GM12878 (cell line): ENCODE measurements at regions not wholly inside any gene's neighbourhood (a gene's known extent, or its start where the extent isn't known, plus 50 kb on each side); places are given as distances from the start of the nearest gene placed in this dataset.

Experiments used
- ATAC-seq: fragments of 200-7000 bp; cut with Tn5 transposase; 3 replicates; pipeline ENCODE4 v1.9.1; 2020; ENCODE audit warnings: mild to moderate bottlenecking, moderate library complexity
- BruUV-seq: library from RNA; stranded (reverse); fragments of 400-500 nt; replicated peaks from 2 replicates; lab custom pipeline; 2021; lab: Mats Ljungman, UMichigan
- CTCF ChIA-PET: fragments of 300-600 bp; sonication (Branson Sonifier 250); formaldehyde crosslinking; extraction: SDS; loops from one replicate; lab custom pipeline; 2021; ENCODE audit warnings: inconsistent platforms; lab: Yijun Ruan, JAX
- POLR2A ChIA-PET: fragments of 350-600 bp; formaldehyde crosslinking; extraction: SDS; loops from one replicate; lab custom pipeline; 2021; ENCODE audit warnings: inconsistent platforms; lab: Charles Lee
- RAD21 ChIA-PET: fragments of 300-600 bp; sonication (Branson Sonifier 250); formaldehyde crosslinking; loops from one replicate; lab custom pipeline; 2023; ENCODE audit warnings: antibody characterized with exemption; ENCODE audit not compliant: unreplicated experiment; lab: Charles Lee
- SMC1A ChIA-PET: fragments of 300-600 bp; sonication (Branson Sonifier 250); formaldehyde crosslinking; loops from one replicate; lab custom pipeline; 2023; ENCODE audit not compliant: unreplicated experiment, uncharacterized antibody; lab: Charles Lee
- DNase-seq: peaks from one replicate; pipeline ENCODE4 v3.0.0-alpha.2; 2011; ENCODE audit warnings: low read depth, low spot score
- FAIRE-seq: peaks from 3 replicates; lab custom pipeline; 2011; peaks lifted over from hg19 to GRCh38; lab: Jason Lieb, UNC
- H2AFZ ChIP-seq: 2 replicates; pipeline ENCODE4 v1.6.0; 2011; ENCODE audit warnings: low read depth, low read length, control low read depth; ENCODE audit not compliant: control insufficient read depth
- H3K27ac ChIP-seq: 2 replicates; pipeline ENCODE4 v1.5.1; 2011; ENCODE audit warnings: control low read depth; ENCODE audit not compliant: control insufficient read depth, insufficient read depth
- H3K27me3 ChIP-seq, 2 experiments: replicated peaks in 1 of 2; 2 replicates each; pipeline versions ENCODE4 v1.6.0 to v1.6.1; 2011; ENCODE audit warnings: low read length in 1 of 2; ENCODE audit not compliant: control insufficient read depth in 2 of 2, insufficient read depth in 2 of 2
- H3K36me3 ChIP-seq, 2 experiments: 2 replicates each; pipeline ENCODE4 v1.5.1; 2011; ENCODE audit warnings: low read length in 1 of 2; ENCODE audit not compliant: control insufficient read depth in 2 of 2, insufficient read depth in 2 of 2
- H3K4me1 ChIP-seq: 2 replicates; pipeline ENCODE4 v1.6.1; 2011; ENCODE audit warnings: mild to moderate bottlenecking, low read length, moderate library complexity, mixed read lengths; ENCODE audit not compliant: control insufficient read depth, insufficient read depth
- H3K4me2 ChIP-seq: 2 replicates; pipeline ENCODE4 v1.6.0; 2011; ENCODE audit warnings: control low read depth; ENCODE audit not compliant: control insufficient read depth, insufficient read depth
- H3K4me3 ChIP-seq: fragments of 200-600 bp; sonication (generic); 2 replicates; pipeline ENCODE4 v1.5.1; 2016
- H3K79me2 ChIP-seq: 2 replicates; pipeline ENCODE4 v1.6.0; 2011; ENCODE audit warnings: low read length; ENCODE audit not compliant: control insufficient read depth, insufficient read depth
- H3K9ac ChIP-seq: 2 replicates; pipeline ENCODE4 v1.8.0; 2011; ENCODE audit warnings: low read length, control low read depth, mixed read lengths; ENCODE audit not compliant: control insufficient read depth, insufficient read depth
- H3K9me3 ChIP-seq: replicated peaks from 3 replicates; pipeline ENCODE4 v1.5.1; 2011; ENCODE audit warnings: mild to moderate bottlenecking, low read length; ENCODE audit not compliant: control insufficient read depth, insufficient read depth
- H4K20me1 ChIP-seq: 2 replicates; pipeline ENCODE4 v1.6.0; 2011; ENCODE audit not compliant: control insufficient read depth, insufficient read depth
- BCL11A ChIP-seq: IDR thresholded peaks from 2 replicates; pipeline ENCODE4 v1.6.1; 2011; ENCODE audit warnings: low read depth, low read length
- CBX5 ChIP-seq: sonication (generic); IDR thresholded peaks from 2 replicates; pipeline ENCODE4 v1.6.1; 2016; ENCODE audit warnings: low read depth, moderate library complexity, mild to moderate bottlenecking, inconsistent platforms
- EP300 ChIP-seq, 2 experiments: fragments of 150-350 bp in 1 of 2; IDR thresholded peaks; 2 replicates each; pipeline ENCODE4 v1.6.1; 2011 to 2012; ENCODE audit warnings: low read depth in 2 of 2, low read length in 2 of 2, borderline replicate concordance in 1 of 2, improper control_type of control experiment in 1 of 2, inconsistent platforms in 1 of 2; ENCODE audit not compliant: control insufficient read depth in 1 of 2
- FOXM1 ChIP-seq: IDR thresholded peaks from 2 replicates; pipeline ENCODE4 v1.6.1; 2012; ENCODE audit warnings: low read depth, mild to moderate bottlenecking, inconsistent platforms, low read length, moderate library complexity
- HDAC6 ChIP-seq: fragments of 200-600 bp; sonication (generic); IDR thresholded peaks from one replicate; pipeline ENCODE4 v1.8.0; 2017; ENCODE audit warnings: antibody characterized with exemption; ENCODE audit not compliant: unreplicated experiment
- JUND ChIP-seq: IDR thresholded peaks from 2 replicates; pipeline ENCODE4 v1.6.1; 2012; ENCODE audit warnings: low read depth, mild to moderate bottlenecking, low read length, improper control_type of control experiment, moderate library complexity
- KDM1A ChIP-seq: fragments of 200-600 bp; sonication (generic); IDR thresholded peaks from 2 replicates; pipeline ENCODE4 v1.6.1; 2016; ENCODE audit warnings: borderline replicate concordance
- POU2F2 ChIP-seq: IDR thresholded peaks from 3 replicates; pipeline ENCODE4 v1.6.1; 2011; ENCODE audit warnings: low read depth, mild to moderate bottlenecking, low read length, borderline replicate concordance
- RCOR1 ChIP-seq: conservative IDR thresholded peaks from 2 replicates; pipeline ENCODE4 v1.6.1; 2012; ENCODE audit warnings: low read depth, low read length, improper control_type of control experiment
- WRNIP1 ChIP-seq: IDR thresholded peaks from 2 replicates; pipeline ENCODE4 v1.6.1; 2011; ENCODE audit warnings: low read depth, low read length, improper control_type of control experiment, borderline replicate concordance
- YBX1 ChIP-seq: fragments of 450-650 bp; IDR thresholded peaks from 2 replicates; pipeline ENCODE4 v1.6.1; 2016; ENCODE audit warnings: antibody characterized with exemption
- WGBS: methylation state at CpG from one replicate; pipeline ENCODE4 v1.1.6; 2016; ENCODE audit warnings: low lambda C conversion rate; ENCODE audit not compliant: insufficient replicate concordance, insufficient coverage; ENCODE audit errors: missing lambda C conversion rate; 5-methylcytosine and 5-hydroxymethylcytosine counted together
- in situ Hi-C: fragments of 300-500 bp; cut with MboI; formaldehyde crosslinking; loops from 9 replicates; pipeline ENCODE4 v1.14.3; 2018; ENCODE audit warnings: mixed read lengths
- intact Hi-C: fragments of 100-400 bp; cut with micrococcal nuclease; formaldehyde crosslinking; loops from one replicate; pipeline ENCODE4 v1.14.2; 2022; ENCODE audit not compliant: unreplicated experiment
- TF ChIP-seq, protein P1 (sequence below): fragments of 450-650 bp; IDR thresholded peaks from 2 replicates; pipeline ENCODE4 v1.6.1; 2017; ENCODE audit warnings: antibody characterized with exemption, mild to moderate bottlenecking, moderate library complexity

DNA sequence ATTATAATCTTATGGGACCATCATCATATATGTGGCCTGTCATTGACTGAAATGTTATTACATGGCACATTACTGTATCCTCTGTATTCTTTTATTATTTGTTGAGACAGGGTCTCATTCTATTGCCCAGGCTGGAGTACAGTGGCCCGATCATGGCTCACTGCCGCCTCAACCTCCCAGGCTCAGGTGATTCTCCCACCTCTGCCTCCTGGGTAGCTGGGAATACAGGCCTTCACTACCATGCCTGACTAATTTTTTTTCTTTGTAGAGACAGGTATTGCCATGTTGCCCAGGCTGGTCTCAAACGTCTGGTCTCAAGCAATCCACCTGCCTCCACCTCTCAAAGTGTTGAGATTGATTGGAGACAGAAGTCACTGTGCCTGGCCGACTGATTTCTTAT lies 153.2 kb downstream of the RASSF9 start:
- FAIRE-seq: no peak
- intact Hi-C loops: no loop called here

DNA sequence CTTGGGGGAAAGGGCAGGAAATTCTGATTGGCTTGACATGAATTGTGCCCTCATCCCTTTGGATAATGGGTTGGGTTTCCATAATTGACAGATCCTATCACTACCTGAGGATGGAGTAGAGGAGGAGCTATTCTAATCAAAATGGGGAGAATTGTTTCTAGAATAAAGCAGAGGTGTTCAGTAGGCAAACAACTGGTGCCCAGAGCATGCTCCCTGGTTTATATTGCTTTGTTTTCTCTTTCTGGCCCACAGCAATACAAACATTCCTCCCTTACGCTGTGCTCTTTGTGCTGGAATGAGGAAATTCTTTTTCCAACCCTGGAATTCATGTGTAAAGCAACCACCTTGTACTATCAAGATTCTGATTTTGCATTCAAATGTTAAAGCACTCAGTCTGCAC lies 147.4 kb downstream of the RASSF9 start:
- H3K4me1 ChIP-seq: no peaks in the 10 kb centered on the region
- H4K20me1 ChIP-seq: no peaks in the 10 kb centered on the region; the same call in 1 of the 2 replicates
- no peak overlapping the region for H3K4me3 ChIP-seq
- no peak overlapping the region for H3K4me2 ChIP-seq
- SMC1A ChIA-PET: interaction anchor here (1.6 kb wide), 1 partner anchor 10 kb away, joined by 3 read pairs; no protein-coding TSS in a partner anchor
- 0% methylated on average over 1 of the region's 1 CpG for WGBS
- intact Hi-C loops (no loop called here), in situ Hi-C loops (no loop called here)
- H3K79me2 ChIP-seq: no peaks in the 10 kb centered on the region
- RAD21 ChIA-PET: no interaction called here
- H2AFZ ChIP-seq: no peak overlapping the region
- no peak overlapping the region for H3K9ac ChIP-seq
- no peak for TF ChIP-seq HDAC6
- TF ChIP-seq, protein P1, sequence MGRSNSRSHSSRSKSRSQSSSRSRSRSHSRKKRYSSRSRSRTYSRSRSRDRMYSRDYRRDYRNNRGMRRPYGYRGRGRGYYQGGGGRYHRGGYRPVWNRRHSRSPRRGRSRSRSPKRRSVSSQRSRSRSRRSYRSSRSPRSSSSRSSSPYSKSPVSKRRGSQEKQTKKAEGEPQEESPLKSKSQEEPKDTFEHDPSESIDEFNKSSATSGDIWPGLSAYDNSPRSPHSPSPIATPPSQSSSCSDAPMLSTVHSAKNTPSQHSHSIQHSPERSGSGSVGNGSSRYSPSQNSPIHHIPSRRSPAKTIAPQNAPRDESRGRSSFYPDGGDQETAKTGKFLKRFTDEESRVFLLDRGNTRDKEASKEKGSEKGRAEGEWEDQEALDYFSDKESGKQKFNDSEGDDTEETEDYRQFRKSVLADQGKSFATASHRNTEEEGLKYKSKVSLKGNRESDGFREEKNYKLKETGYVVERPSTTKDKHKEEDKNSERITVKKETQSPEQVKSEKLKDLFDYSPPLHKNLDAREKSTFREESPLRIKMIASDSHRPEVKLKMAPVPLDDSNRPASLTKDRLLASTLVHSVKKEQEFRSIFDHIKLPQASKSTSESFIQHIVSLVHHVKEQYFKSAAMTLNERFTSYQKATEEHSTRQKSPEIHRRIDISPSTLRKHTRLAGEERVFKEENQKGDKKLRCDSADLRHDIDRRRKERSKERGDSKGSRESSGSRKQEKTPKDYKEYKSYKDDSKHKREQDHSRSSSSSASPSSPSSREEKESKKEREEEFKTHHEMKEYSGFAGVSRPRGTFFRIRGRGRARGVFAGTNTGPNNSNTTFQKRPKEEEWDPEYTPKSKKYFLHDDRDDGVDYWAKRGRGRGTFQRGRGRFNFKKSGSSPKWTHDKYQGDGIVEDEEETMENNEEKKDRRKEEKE: no peak
- TF ChIP-seq BCL11A: no peak
- TF ChIP-seq KDM1A: no peak
- CTCF ChIA-PET: no interaction called here
- H3K27ac ChIP-seq: no peak overlapping the region
- POLR2A ChIA-PET: no interaction called here
- FAIRE-seq: no peak
- BruUV-seq: no TSS peak
- H3K27me3 ChIP-seq: no peaks in the 10 kb centered on the region
- no peak for DNase-seq
- no peaks in the 10 kb centered on the region for H3K9me3 ChIP-seq
- no peak for ATAC-seq
- H3K36me3 ChIP-seq: no peaks in the 10 kb centered on the region

More for the DNA sequence above, 153.2 kb downstream of the RASSF9 start:
- Histone ChIP-seq H3K36me3 (no peaks in the 10 kb centered on the region), H3K4me2 (no peak overlapping the region)
- in situ Hi-C loops: no loop called here
- ChIA-PET CTCF (interaction anchor here (1.2 kb wide), 1 partner anchor 183 kb away, joined by 3 read pairs; no protein-coding TSS in a partner anchor), SMC1A (no interaction called here)
- DNase-seq: no peak
- no peak for TF ChIP-seq EP300 (IDR thresholded peaks at IDR 0.05; ENCODE audit: borderline replicate concordance in 1 of 2, control insufficient read depth in 1 of 2, low read depth in 2 of 2, low read length in 2 of 2)
- TF ChIP-seq FOXM1: no peak
- TF ChIP-seq JUND: no peak
- TF ChIP-seq WRNIP1: no peak
- TF ChIP-seq POU2F2: no peak
- no peak for TF ChIP-seq RCOR1
- TF ChIP-seq YBX1: no peak
- no peak for TF ChIP-seq CBX5
- TF ChIP-seq, all 136 proteins: peak for 0
- no peak overlapping the region for H3K27ac ChIP-seq
- ATAC-seq: no peak
- H2AFZ ChIP-seq: no peak overlapping the region
- H3K4me3 ChIP-seq: no peak overlapping the region
- WGBS: 46% methylated on average over 4 of the region's 4 CpGs
- POLR2A ChIA-PET: no interaction called here
- no TSS peak for BruUV-seq
- H3K79me2 ChIP-seq: no peaks in the 10 kb centered on the region
- no peak overlapping the region for H3K9ac ChIP-seq
- no peaks in the 10 kb centered on the region for H4K20me1 ChIP-seq
- no peaks in the 10 kb centered on the region for H3K9me3 ChIP-seq
- no peaks in the 10 kb centered on the region for H3K27me3 ChIP-seq
- H3K4me1 ChIP-seq: no peaks in the 10 kb centered on the region
- RAD21 ChIA-PET: no interaction called here
